CD14-positive monocyte (primary cell): ENCODE measurements at regions not wholly inside any gene's neighbourhood (a gene's known extent, or its start where the extent isn't known, plus 50 kb on each side); places are given as distances from the start of the nearest gene placed in this dataset.

Source experiments
- DNase-seq, 3 donors: peaks; one replicate each; pipeline ENCODE4 v3.0.0-alpha.2; 2011 to 2022
- H2AFZ ChIP-seq: 2 replicates; pipeline ENCODE4 v1.6.0; 2012; ENCODE audit warnings: mild to moderate bottlenecking, low read depth, low read length, inconsistent platforms; ENCODE audit not compliant: insufficient read depth, poor library complexity, severe bottlenecking
- H3K27ac ChIP-seq, 2 donors: 1 replicate in 1 of 2; 2 replicates in 1 of 2; pipeline ENCODE4 v1.5.1; 2012 to 2013; ENCODE audit warnings: low read length in 2 of 2, control low read depth in 1 of 2, inconsistent platforms in 1 of 2, low read depth in 1 of 2, mild to moderate bottlenecking in 1 of 2
- H3K27me3 ChIP-seq, 2 donors: one replicate each; pipeline versions ENCODE4 v1.6.0 to v1.6.1; 2011 to 2013; ENCODE audit warnings: low read length in 2 of 2; ENCODE audit not compliant: control insufficient read depth in 2 of 2, insufficient read depth in 2 of 2
- H3K36me3 ChIP-seq, 2 donors: replicated peaks in 1 of 2; 1 replicate in 1 of 2; 2 replicates in 1 of 2; pipeline versions ENCODE4 v1.5.1 to v1.6.1; 2012 to 2013; ENCODE audit warnings: low read length in 2 of 2, control low read depth in 1 of 2, inconsistent platforms in 1 of 2, mild to moderate bottlenecking in 1 of 2; ENCODE audit not compliant: insufficient read depth in 2 of 2, control insufficient read depth in 1 of 2
- H3K4me1 ChIP-seq, 2 donors: 1 replicate in 1 of 2; 2 replicates in 1 of 2; pipeline versions ENCODE4 v1.5.1 to v1.6.1; 2012 to 2013; ENCODE audit warnings: low read length in 2 of 2, control low read depth in 1 of 2, inconsistent platforms in 1 of 2, mild to moderate bottlenecking in 1 of 2, moderate library complexity in 1 of 2; ENCODE audit not compliant: insufficient read depth in 2 of 2, control insufficient read depth in 1 of 2
- H3K4me2 ChIP-seq: replicated peaks from 2 replicates; pipeline ENCODE3; 2012; ENCODE audit warnings: low read length, moderate library complexity, mild to moderate bottlenecking; ENCODE audit not compliant: poor library complexity, severe bottlenecking; ENCODE audit errors: extremely low read depth
- H3K4me3 ChIP-seq, 3 experiments: fragments of 200-600 bp in 1 of 3; sonication (generic) in 1 of 3; replicated peaks in 1 of 3; 1 replicate in 2 of 3; 2 replicates in 1 of 3; pipeline ENCODE4 v1.5.1; 2011 to 2013; ENCODE audit warnings: low read length in 3 of 3, mild to moderate bottlenecking in 3 of 3, control low read depth in 2 of 3, low read depth in 2 of 3, inconsistent platforms in 1 of 3, moderate library complexity in 1 of 3
- H3K79me2 ChIP-seq: 2 replicates; pipeline ENCODE4 v1.6.0; 2012; ENCODE audit warnings: mild to moderate bottlenecking, control low read depth, inconsistent platforms, low read length, moderate library complexity; ENCODE audit not compliant: insufficient read depth
- H3K9ac ChIP-seq: 2 replicates; pipeline ENCODE4 v1.6.0; 2017; ENCODE audit warnings: low read length, mild to moderate bottlenecking; ENCODE audit not compliant: insufficient read depth, poor library complexity, severe bottlenecking
- H3K9me3 ChIP-seq, 2 donors: replicated peaks in 1 of 2; 1 replicate in 1 of 2; 2 replicates in 1 of 2; pipeline versions ENCODE4 v1.5.1 to v1.6.1; 2012 to 2013; ENCODE audit warnings: low read length in 2 of 2, control low read depth in 1 of 2; ENCODE audit not compliant: control insufficient read depth in 1 of 2, insufficient read depth in 1 of 2
- H4K20me1 ChIP-seq: 2 replicates; pipeline ENCODE4 v1.6.0; 2012; ENCODE audit warnings: mild to moderate bottlenecking, low read length, control low read depth, moderate library complexity; ENCODE audit not compliant: insufficient read depth
- H3K27ac Mint-ChIP-seq, 7 donors: one replicate each; pipeline ENCODE4 v1.8.0; 2020; ENCODE audit warnings: mild to moderate bottlenecking in 7 of 7, mixed read lengths in 7 of 7, moderate library complexity in 6 of 7, inconsistent platforms in 2 of 7
- H3K27me3 Mint-ChIP-seq, 3 donors: one replicate each; pipeline ENCODE4 v1.8.0; 2021 to 2022; ENCODE audit warnings: low read depth in 3 of 3, mild to moderate bottlenecking in 3 of 3, mixed read lengths in 3 of 3, moderate library complexity in 3 of 3, inconsistent platforms in 1 of 3
- H3K36me3 Mint-ChIP-seq, 2 donors: one replicate each; pipeline ENCODE4 v1.8.0; 2020; ENCODE audit warnings: mixed read lengths in 2 of 2, inconsistent platforms in 1 of 2, mild to moderate bottlenecking in 1 of 2
- H3K4me1 Mint-ChIP-seq: one replicate; pipeline ENCODE4 v1.8.0; 2020; ENCODE audit warnings: mild to moderate bottlenecking, mixed read lengths
- H3K4me3 Mint-ChIP-seq, 2 donors: one replicate each; pipeline ENCODE4 v1.8.0; 2020; ENCODE audit warnings: mild to moderate bottlenecking in 2 of 2, mixed read lengths in 2 of 2, moderate library complexity in 1 of 2
- H3K9me3 Mint-ChIP-seq, 7 donors: one replicate each; pipeline ENCODE4 v1.8.0; 2020 to 2022; ENCODE audit warnings: mixed read lengths in 7 of 7, mild to moderate bottlenecking in 6 of 7, moderate library complexity in 6 of 7, inconsistent platforms in 2 of 7
- CTCF ChIP-seq: fragments of 200-600 bp; IDR thresholded peaks from one replicate; pipeline ENCODE4 v1.8.0; 2022; ENCODE audit warnings: antibody characterized with exemption, mild to moderate bottlenecking
- WGBS: methylation state at CpG from one replicate; pipeline ENCODE4 v1.1.5; 2013; ENCODE audit warnings: missing lambda C conversion rate; ENCODE audit not compliant: insufficient coverage; 5-methylcytosine and 5-hydroxymethylcytosine counted together
- intact Hi-C, 2 donors: fragments of 100-400 bp; cut with micrococcal nuclease; formaldehyde crosslinking; loops; one replicate each; pipeline versions ENCODE4 v1.15.0 to v1.15.1; 2023

- peaks cover 3 to 10% (median 4%) of the 10 kb centered on the region in 7 donors for H3K9me3 Mint-ChIP-seq
- H3K4me3 Mint-ChIP-seq = no peak overlapping the region
- Histone ChIP-seq H3K9ac (no peak overlapping the region), H3K27me3 (no peaks in the 10 kb centered on the region), H2AFZ (no peak overlapping the region), H3K27ac (no peak overlapping the region), H3K79me2 (no peaks in the 10 kb centered on the region), H3K4me2 (no peak overlapping the region), H4K20me1 (no peaks in the 10 kb centered on the region), H3K4me3 (no peak overlapping the region), H3K9me3 (peaks cover 0 to 4% of the 10 kb centered on the region in 2 donors), H3K4me1 (peaks cover 22 to 24% of the 10 kb centered on the region in 2 donors), H3K36me3 (no peaks in the 10 kb centered on the region)
- WGBS = 93% methylated on average over 11 of the region's 12 CpGs
- peak overlapping the region in 1 of 7 donors; percentile 41 for H3K27ac Mint-ChIP-seq
- H3K27me3 Mint-ChIP-seq = peaks cover 0 to 8% (median 3%) of the 10 kb centered on the region in 3 donors
- no peak for TF ChIP-seq CTCF
- intact Hi-C loops = no loop called here
- H3K4me1 Mint-ChIP-seq = peaks cover 23% of the 10 kb centered on the region
- DNase-seq = no peak
- no peaks in the 10 kb centered on the region for H3K36me3 Mint-ChIP-seq
Measured at GRCh38 chr5:135234242-135234641, 164.8 kb downstream of the MACROH2A1 start.

GRCh38 chr5:135233477-135233876 lies 165.6 kb downstream of the MACROH2A1 start:
- no peak overlapping the region for H2AFZ ChIP-seq
- H3K4me1 Mint-ChIP-seq = peaks cover 25% of the 10 kb centered on the region
- peaks cover 0 to 8% (median 3%) of the 10 kb centered on the region in 3 donors for H3K27me3 Mint-ChIP-seq

More at GRCh38 chr5:135233477-135233876, 165.6 kb downstream of the MACROH2A1 start:
- H3K79me2 ChIP-seq = no peaks in the 10 kb centered on the region
- peaks cover 0 to 7% of the 10 kb centered on the region in 2 donors for H3K9me3 ChIP-seq
- no peak overlapping the region for H3K4me3 ChIP-seq
- no peak overlapping the region for H3K4me2 ChIP-seq
- H3K9ac ChIP-seq = no peak overlapping the region
- no peaks in the 10 kb centered on the region for H3K36me3 Mint-ChIP-seq
- H3K4me3 Mint-ChIP-seq = no peak overlapping the region
- DNase-seq = no peak
- intact Hi-C loops = no loop called here
- peaks cover 3 to 10% (median 5%) of the 10 kb centered on the region in 7 donors for H3K9me3 Mint-ChIP-seq
- H3K27ac ChIP-seq = no peak overlapping the region
- no peak for TF ChIP-seq CTCF
- WGBS = 90% methylated on average over 4 of the region's 6 CpGs
- H3K27ac Mint-ChIP-seq = no peak overlapping the region
- no peaks in the 10 kb centered on the region for H3K36me3 ChIP-seq
- H4K20me1 ChIP-seq = no peaks in the 10 kb centered on the region
- H3K4me1 ChIP-seq = peaks cover 25 to 28% of the 10 kb centered on the region in 2 donors
- no peaks in the 10 kb centered on the region for H3K27me3 ChIP-seq
